A549 (cell line): ENCODE measurements at regions not wholly inside any gene's neighbourhood (a gene's known extent, or its start where the extent isn't known, plus 50 kb on each side); places are given as distances from the start of the nearest gene placed in this dataset.

Experiments used
- ATAC-seq, 2 experiments: fragments of 200-7000 bp in 1 of 2; fragments of >200 bp in 1 of 2; cut with Nextera tagmentation in 1 of 2; cut with Tn5 transposase in 1 of 2; 3 replicates each; pipeline versions ENCODE4 v1.8.0 to v1.9.1; 2018 to 2020; ENCODE audit warnings: mild to moderate bottlenecking in 1 of 2, moderate library complexity in 1 of 2
- CTCF ChIA-PET: fragments of 300-600 bp; sonication (Branson Sonifier 250); formaldehyde crosslinking; extraction: SDS; loops from one replicate; lab custom pipeline; 2021; ENCODE audit warnings: antibody characterized with exemption, inconsistent platforms; lab: Yijun Ruan, JAX
- POLR2A ChIA-PET: fragments of 350-600 bp; formaldehyde crosslinking; extraction: SDS; loops from one replicate; lab custom pipeline; 2021; ENCODE audit warnings: antibody characterized with exemption, inconsistent platforms; lab: Yijun Ruan, JAX
- DNase-seq, 2 experiments: peaks; one replicate each; pipeline versions ENCODE4 v3.0.0 to v3.0.0-alpha.2; 2011 to 2016; ENCODE audit warnings: low read depth in 1 of 2, low spot score in 1 of 2
- FAIRE-seq: peaks from 2 replicates; lab custom pipeline; 2011; peaks lifted over from hg19 to GRCh38; lab: Jason Lieb, UNC
- H3K27ac ChIP-seq, 2 experiments: fragments of >200 bp; sonication (Bioruptor Twin); formaldehyde crosslinking; 3 replicates each; pipeline ENCODE4 v1.5.1; 2016 to 2017
- H3K4me1 ChIP-seq: fragments of >200 bp; sonication (Bioruptor Twin); formaldehyde crosslinking; 3 replicates; pipeline ENCODE4 v1.6.1; 2016
- H3K4me2 ChIP-seq: fragments of >200 bp; sonication (Bioruptor Twin); formaldehyde crosslinking; 3 replicates; pipeline ENCODE4 v1.6.1; 2016
- H3K4me3 ChIP-seq: fragments of >200 bp; sonication (Bioruptor Twin); formaldehyde crosslinking; 3 replicates; pipeline ENCODE4 v1.5.1; 2016
- H3K9me3 ChIP-seq: fragments of >200 bp; sonication (Bioruptor Twin); formaldehyde crosslinking; 3 replicates; pipeline ENCODE4 v1.6.1; 2016
- CEBPB ChIP-seq, 2 experiments: fragments of >200 bp in 1 of 2; sonication (Bioruptor Twin) in 1 of 2; formaldehyde crosslinking in 1 of 2; IDR thresholded peaks; 2 replicates each; pipeline ENCODE4 v1.6.1; 2012 to 2016
- CHD4 ChIP-seq: fragments of 200-600 bp; sonication (generic); IDR thresholded peaks from 2 replicates; pipeline ENCODE4 v1.6.1; 2016; ENCODE audit warnings: antibody characterized with exemption, mild to moderate bottlenecking, borderline replicate concordance
- EHMT2 ChIP-seq: fragments of 200-600 bp; sonication (generic); IDR thresholded peaks from 2 replicates; pipeline ENCODE4 v1.6.1; 2016; ENCODE audit warnings: antibody characterized with exemption, low read depth, mild to moderate bottlenecking, moderate library complexity
- EP300 ChIP-seq, 2 experiments: fragments of >200 bp; sonication (Bioruptor Twin); formaldehyde crosslinking; IDR thresholded peaks; 2 replicates in 1 of 2; 3 replicates in 1 of 2; pipeline ENCODE4 v1.6.1; 2016 to 2017
- FOSB ChIP-seq: fragments of 250-450 bp; sonication (Bioruptor Pico); IDR thresholded peaks from 2 replicates; pipeline ENCODE4 v1.5.0; 2020; ENCODE audit warnings: mild to moderate bottlenecking, moderate library complexity
- HDAC2 ChIP-seq: fragments of 200-600 bp; sonication (generic); IDR thresholded peaks from 2 replicates; pipeline ENCODE4 v1.6.1; 2016
- HEYL ChIP-seq: fragments of 250-450 bp; sonication (Bioruptor Pico); IDR thresholded peaks from 2 replicates; pipeline ENCODE4 v1.8.0; 2021; ENCODE audit warnings: mild to moderate bottlenecking, moderate library complexity
- HOXA7 ChIP-seq: fragments of 250-450 bp; sonication (Bioruptor Pico); IDR thresholded peaks from 2 replicates; pipeline ENCODE4 v1.5.0; 2020; ENCODE audit warnings: mild to moderate bottlenecking, moderate library complexity
- HOXB5 ChIP-seq: fragments of 250-450 bp; sonication (Bioruptor Pico); IDR thresholded peaks from 2 replicates; pipeline ENCODE4 v1.5.0; 2020; ENCODE audit warnings: mild to moderate bottlenecking, moderate library complexity
- JUN ChIP-seq, 2 experiments: fragments of >200 bp; sonication (Bioruptor Twin); formaldehyde crosslinking; IDR thresholded peaks; 2 replicates in 1 of 2; 3 replicates in 1 of 2; pipeline ENCODE4 v1.6.1; 2016 to 2017
- JUNB ChIP-seq: fragments of >200 bp; sonication (Bioruptor Twin); formaldehyde crosslinking; IDR thresholded peaks from 2 replicates; pipeline ENCODE4 v1.6.1; 2016
- KDM1A ChIP-seq: fragments of 200-600 bp; sonication (generic); IDR thresholded peaks from 2 replicates; pipeline ENCODE4 v1.6.1; 2016; ENCODE audit warnings: low read depth, mild to moderate bottlenecking
- KDM5A ChIP-seq: fragments of 200-600 bp; sonication (generic); IDR thresholded peaks from 2 replicates; pipeline ENCODE4 v1.6.1; 2016; ENCODE audit warnings: antibody characterized with exemption, mild to moderate bottlenecking
- MAFK ChIP-seq: fragments of 450-650 bp; IDR thresholded peaks from 2 replicates; pipeline ENCODE4 v1.6.1; 2014; ENCODE audit not compliant: partially characterized antibody
- MAZ ChIP-seq: fragments of 150-350 bp; IDR thresholded peaks from 2 replicates; pipeline ENCODE4 v1.6.1; 2014; ENCODE audit warnings: antibody characterized with exemption, low read depth, low read length, borderline replicate concordance
- NFE2L2 ChIP-seq: fragments of 150-350 bp; conservative IDR thresholded peaks from 2 replicates; pipeline ENCODE4 v1.6.1; 2014; ENCODE audit warnings: low read length
- NR3C1 ChIP-seq: fragments of >200 bp; sonication (Bioruptor Twin); formaldehyde crosslinking; IDR thresholded peaks from 3 replicates; pipeline ENCODE4 v1.6.1; 2017
- POLR2AphosphoS2 ChIP-seq: conservative IDR thresholded peaks from 2 replicates; pipeline ENCODE4 v1.6.1; 2012; ENCODE audit warnings: low read length, improper control_type of control experiment, inconsistent platforms
- RAD21 ChIP-seq, 2 experiments: fragments of >200 bp in 1 of 2; sonication (Bioruptor Twin) in 1 of 2; formaldehyde crosslinking in 1 of 2; IDR thresholded peaks in 1 of 2; conservative IDR thresholded peaks in 1 of 2; 2 replicates in 1 of 2; 3 replicates in 1 of 2; pipeline ENCODE4 v1.6.1; 2012 to 2018; ENCODE audit warnings: inconsistent platforms in 1 of 2
- RARB ChIP-seq: fragments of 250-450 bp; sonication (Bioruptor Pico); IDR thresholded peaks from 2 replicates; pipeline ENCODE4 v1.8.0; 2021; ENCODE audit warnings: mild to moderate bottlenecking, moderate library complexity
- RCOR1 ChIP-seq: fragments of 150-350 bp; IDR thresholded peaks from 2 replicates; pipeline ENCODE4 v1.6.1; 2014; ENCODE audit warnings: antibody characterized with exemption, low read length, low read depth
- SMC3 ChIP-seq: fragments of >200 bp; sonication (Bioruptor Twin); formaldehyde crosslinking; IDR thresholded peaks from 3 replicates; pipeline ENCODE4 v1.6.1; 2018; ENCODE audit warnings: inconsistent platforms
- TFCP2L1 ChIP-seq: fragments of 250-450 bp; sonication (Bioruptor Pico); IDR thresholded peaks from 2 replicates; pipeline ENCODE4 v1.5.0; 2021; ENCODE audit warnings: mild to moderate bottlenecking
- WGBS: methylation state at CpG from one replicate; pipeline ENCODE4 v1.1.6; 2017; ENCODE audit errors: missing lambda C conversion rate; 5-methylcytosine and 5-hydroxymethylcytosine counted together
- TF ChIP-seq, protein P1 (sequence below): fragments of >200 bp; sonication (Bioruptor Twin); formaldehyde crosslinking; IDR thresholded peaks from 2 replicates; pipeline ENCODE4 v1.6.1; 2016
- TF ChIP-seq, protein P2 (sequence below): IDR thresholded peaks from 2 replicates; pipeline ENCODE4 v1.6.1; 2012
- TF ChIP-seq, protein P3 (sequence below): fragments of 450-650 bp; IDR thresholded peaks from 2 replicates; pipeline ENCODE4 v1.6.1; 2014; ENCODE audit warnings: antibody characterized with exemption
- TF ChIP-seq, protein P4 (sequence below): IDR thresholded peaks from 2 replicates; pipeline ENCODE4 v1.6.1; 2012
- TF ChIP-seq, protein P5 (sequence below): fragments of 250-450 bp; sonication (Bioruptor Pico); IDR thresholded peaks from 2 replicates; pipeline ENCODE4 v1.5.0; 2021; ENCODE audit warnings: mild to moderate bottlenecking, moderate library complexity, borderline replicate concordance
- TF ChIP-seq, protein P6 (sequence below): fragments of 200-600 bp; sonication (generic); IDR thresholded peaks from 2 replicates; pipeline ENCODE4 v1.6.1; 2016; ENCODE audit warnings: antibody characterized with exemption, mild to moderate bottlenecking, moderate library complexity

DNA sequence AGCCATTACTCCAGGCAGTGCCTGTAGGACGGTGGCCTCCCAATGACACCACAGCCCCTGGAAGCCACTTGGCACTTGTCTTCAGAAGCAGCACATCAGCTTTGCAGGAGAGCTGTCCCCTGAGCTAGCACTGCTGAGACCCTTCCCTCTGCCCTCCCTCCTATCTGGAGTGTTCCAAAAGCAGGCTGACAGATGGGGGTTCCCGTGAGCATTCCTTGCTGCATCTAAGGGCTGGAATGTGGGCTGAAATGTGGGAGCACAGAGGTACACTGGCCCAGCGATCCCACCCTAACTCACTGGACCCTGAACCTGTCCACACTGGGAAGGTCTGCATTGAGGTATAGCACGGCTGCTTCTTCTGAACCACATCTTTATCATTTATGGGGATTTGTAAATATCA lies 230.1 kb downstream of the ANAPC1 start:
- WGBS, result 62% methylated on average over 4 of the region's 4 CpGs
- ChIA-PET POLR2A (no interaction called here), CTCF (no interaction called here)
- no peak overlapping the region for H3K27ac ChIP-seq
- H3K4me1 ChIP-seq, result peaks cover 4% of the 10 kb centered on the region
- no peak overlapping the region for H3K4me2 ChIP-seq
- no peak for DNase-seq
- no peaks in the 10 kb centered on the region for H3K9me3 ChIP-seq
- no peak for ATAC-seq
- TF ChIP-seq NR3C1 (no peak), FOSB (CRISPR knock-in tag) (no peak), POLR2AphosphoS2 (no peak), NFE2L2 (no peak), SMC3 (no peak), HOXB5 (CRISPR knock-in tag) (no peak), HOXA7 (no peak), EP300 (IDR thresholded peaks at IDR 0.05) (no peak), HDAC2 (no peak), CHD4 (no peak), MAZ (no peak), CEBPB (IDR thresholded peaks at IDR 0.05) (no peak), RCOR1 (no peak), KDM5A (no peak), RARB (CRISPR knock-in tag) (no peak)
- TF ChIP-seq, protein P1, sequence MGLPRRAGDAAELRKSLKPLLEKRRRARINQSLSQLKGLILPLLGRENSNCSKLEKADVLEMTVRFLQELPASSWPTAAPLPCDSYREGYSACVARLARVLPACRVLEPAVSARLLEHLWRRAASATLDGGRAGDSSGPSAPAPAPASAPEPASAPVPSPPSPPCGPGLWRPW, result no peak
- TF ChIP-seq, protein P2, sequence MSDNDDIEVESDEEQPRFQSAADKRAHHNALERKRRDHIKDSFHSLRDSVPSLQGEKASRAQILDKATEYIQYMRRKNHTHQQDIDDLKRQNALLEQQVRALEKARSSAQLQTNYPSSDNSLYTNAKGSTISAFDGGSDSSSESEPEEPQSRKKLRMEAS, result no peak
- TF ChIP-seq, protein P3, sequence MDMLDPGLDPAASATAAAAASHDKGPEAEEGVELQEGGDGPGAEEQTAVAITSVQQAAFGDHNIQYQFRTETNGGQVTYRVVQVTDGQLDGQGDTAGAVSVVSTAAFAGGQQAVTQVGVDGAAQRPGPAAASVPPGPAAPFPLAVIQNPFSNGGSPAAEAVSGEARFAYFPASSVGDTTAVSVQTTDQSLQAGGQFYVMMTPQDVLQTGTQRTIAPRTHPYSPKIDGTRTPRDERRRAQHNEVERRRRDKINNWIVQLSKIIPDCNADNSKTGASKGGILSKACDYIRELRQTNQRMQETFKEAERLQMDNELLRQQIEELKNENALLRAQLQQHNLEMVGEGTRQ, result no peak
- TF ChIP-seq, protein P4, sequence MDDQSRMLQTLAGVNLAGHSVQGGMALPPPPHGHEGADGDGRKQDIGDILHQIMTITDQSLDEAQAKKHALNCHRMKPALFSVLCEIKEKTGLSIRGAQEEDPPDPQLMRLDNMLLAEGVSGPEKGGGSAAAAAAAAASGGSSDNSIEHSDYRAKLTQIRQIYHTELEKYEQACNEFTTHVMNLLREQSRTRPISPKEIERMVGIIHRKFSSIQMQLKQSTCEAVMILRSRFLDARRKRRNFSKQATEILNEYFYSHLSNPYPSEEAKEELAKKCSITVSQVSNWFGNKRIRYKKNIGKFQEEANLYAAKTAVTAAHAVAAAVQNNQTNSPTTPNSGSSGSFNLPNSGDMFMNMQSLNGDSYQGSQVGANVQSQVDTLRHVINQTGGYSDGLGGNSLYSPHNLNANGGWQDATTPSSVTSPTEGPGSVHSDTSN, result no peak
- no peak overlapping the region for H3K4me3 ChIP-seq
- no peak for FAIRE-seq

DNA sequence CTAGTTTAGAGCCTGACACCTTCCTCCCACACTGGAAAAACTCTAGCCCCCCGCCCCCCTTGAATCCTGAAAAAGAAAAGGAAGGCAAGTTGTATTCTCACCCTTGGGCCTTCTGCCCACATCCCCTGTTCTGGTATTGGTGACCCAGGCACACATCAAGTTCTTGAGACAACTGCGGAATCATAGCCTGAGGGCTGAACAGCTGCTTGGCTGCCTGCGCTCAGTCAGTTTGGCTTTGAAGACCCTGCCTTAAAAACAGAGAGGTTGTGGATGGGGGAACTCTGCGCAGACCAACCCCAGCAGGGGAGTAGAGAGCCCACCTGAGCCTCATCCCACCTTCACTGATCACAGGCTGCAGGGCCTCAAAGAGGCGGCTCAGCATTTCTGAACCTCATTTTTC lies 229.2 kb downstream of the ANAPC1 start:
- DNase-seq, result no peak
- ChIA-PET POLR2A (no interaction called here), CTCF (no interaction called here)
- no peak for FAIRE-seq
- TF ChIP-seq KDM1A, result no peak
- TF ChIP-seq RAD21 (conservative IDR thresholded peaks at IDR 0.05 in 1 of 2, IDR thresholded peaks at IDR 0.05 in 1 of 2), result no peak
- TF ChIP-seq, protein P5, sequence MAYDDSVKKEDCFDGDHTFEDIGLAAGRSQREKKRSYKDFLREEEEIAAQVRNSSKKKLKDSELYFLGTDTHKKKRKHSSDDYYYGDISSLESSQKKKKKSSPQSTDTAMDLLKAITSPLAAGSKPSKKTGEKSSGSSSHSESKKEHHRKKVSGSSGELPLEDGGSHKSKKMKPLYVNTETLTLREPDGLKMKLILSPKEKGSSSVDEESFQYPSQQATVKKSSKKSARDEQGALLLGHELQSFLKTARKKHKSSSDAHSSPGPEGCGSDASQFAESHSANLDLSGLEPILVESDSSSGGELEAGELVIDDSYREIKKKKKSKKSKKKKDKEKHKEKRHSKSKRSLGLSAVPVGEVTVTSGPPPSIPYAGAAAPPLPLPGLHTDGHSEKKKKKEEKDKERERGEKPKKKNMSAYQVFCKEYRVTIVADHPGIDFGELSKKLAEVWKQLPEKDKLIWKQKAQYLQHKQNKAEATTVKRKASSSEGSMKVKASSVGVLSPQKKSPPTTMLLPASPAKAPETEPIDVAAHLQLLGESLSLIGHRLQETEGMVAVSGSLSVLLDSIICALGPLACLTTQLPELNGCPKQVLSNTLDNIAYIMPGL, result no peak
- no peak for TF ChIP-seq JUN (IDR thresholded peaks at IDR 0.05)
- no peak for TF ChIP-seq TFCP2L1 (CRISPR knock-in tag)
- TF ChIP-seq HEYL, result no peak
- TF ChIP-seq JUNB, result no peak
- TF ChIP-seq, protein P6, sequence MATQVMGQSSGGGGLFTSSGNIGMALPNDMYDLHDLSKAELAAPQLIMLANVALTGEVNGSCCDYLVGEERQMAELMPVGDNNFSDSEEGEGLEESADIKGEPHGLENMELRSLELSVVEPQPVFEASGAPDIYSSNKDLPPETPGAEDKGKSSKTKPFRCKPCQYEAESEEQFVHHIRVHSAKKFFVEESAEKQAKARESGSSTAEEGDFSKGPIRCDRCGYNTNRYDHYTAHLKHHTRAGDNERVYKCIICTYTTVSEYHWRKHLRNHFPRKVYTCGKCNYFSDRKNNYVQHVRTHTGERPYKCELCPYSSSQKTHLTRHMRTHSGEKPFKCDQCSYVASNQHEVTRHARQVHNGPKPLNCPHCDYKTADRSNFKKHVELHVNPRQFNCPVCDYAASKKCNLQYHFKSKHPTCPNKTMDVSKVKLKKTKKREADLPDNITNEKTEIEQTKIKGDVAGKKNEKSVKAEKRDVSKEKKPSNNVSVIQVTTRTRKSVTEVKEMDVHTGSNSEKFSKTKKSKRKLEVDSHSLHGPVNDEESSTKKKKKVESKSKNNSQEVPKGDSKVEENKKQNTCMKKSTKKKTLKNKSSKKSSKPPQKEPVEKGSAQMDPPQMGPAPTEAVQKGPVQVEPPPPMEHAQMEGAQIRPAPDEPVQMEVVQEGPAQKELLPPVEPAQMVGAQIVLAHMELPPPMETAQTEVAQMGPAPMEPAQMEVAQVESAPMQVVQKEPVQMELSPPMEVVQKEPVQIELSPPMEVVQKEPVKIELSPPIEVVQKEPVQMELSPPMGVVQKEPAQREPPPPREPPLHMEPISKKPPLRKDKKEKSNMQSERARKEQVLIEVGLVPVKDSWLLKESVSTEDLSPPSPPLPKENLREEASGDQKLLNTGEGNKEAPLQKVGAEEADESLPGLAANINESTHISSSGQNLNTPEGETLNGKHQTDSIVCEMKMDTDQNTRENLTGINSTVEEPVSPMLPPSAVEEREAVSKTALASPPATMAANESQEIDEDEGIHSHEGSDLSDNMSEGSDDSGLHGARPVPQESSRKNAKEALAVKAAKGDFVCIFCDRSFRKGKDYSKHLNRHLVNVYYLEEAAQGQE, result no peak
- TF ChIP-seq RCOR1, result no peak
- TF ChIP-seq HOXB5 (CRISPR knock-in tag), result no peak
- no peak for TF ChIP-seq EHMT2
- TF ChIP-seq RARB (CRISPR knock-in tag), result no peak
- no peak for TF ChIP-seq MAFK
- 80% methylated on average over 5 of the region's 5 CpGs for WGBS
- H3K9me3 ChIP-seq, result no peaks in the 10 kb centered on the region
- no peak overlapping the region for H3K4me2 ChIP-seq
- H3K27ac ChIP-seq, result no peak overlapping the region
- peaks cover 13% of the 10 kb centered on the region for H3K4me1 ChIP-seq
- no peak overlapping the region for H3K4me3 ChIP-seq
- no peak for ATAC-seq
